Body of pancreas (tissue), 4 donors: ENCODE measurements at regions not wholly inside any gene's neighbourhood (a gene's known extent, or its start where the extent isn't known, plus 50 kb on each side); places are given as distances from the start of the nearest gene placed in this dataset.
A peak's percentile ranks its signal among the peaks of the same experiment; 100 is the strongest.

Experiments
- ATAC-seq: fragments of 150-250 bp; one replicate; pipeline ENCODE4 v1.9.1; 2016
- DNase-seq, 4 donors: peaks; one replicate each; pipeline ENCODE4 v3.0.0-alpha.2; 2019
- H3K27ac ChIP-seq, 4 donors: fragments of 200-600 bp; sonication (generic); 1 replicate in 3 of 4; 2 replicates in 1 of 4; pipeline versions ENCODE4 v1.5.1 to v1.6.1; 2016 to 2019; ENCODE audit warnings: mild to moderate bottlenecking in 1 of 4, mixed read lengths in 1 of 4, moderate library complexity in 1 of 4
- H3K27me3 ChIP-seq, 2 donors: fragments of 200-600 bp; sonication (generic); one replicate each; pipeline ENCODE4 v1.6.0; 2016; ENCODE audit warnings: mild to moderate bottlenecking in 1 of 2
- H3K36me3 ChIP-seq, 2 donors: fragments of 200-600 bp; sonication (generic); replicated peaks in 1 of 2; 2 replicates each; pipeline ENCODE4 v1.5.1; 2016; ENCODE audit warnings: low read depth in 2 of 2; ENCODE audit not compliant: insufficient read depth in 1 of 2
- H3K4me1 ChIP-seq: fragments of 200-600 bp; sonication (generic); one replicate; pipeline ENCODE4 v1.6.0; 2016
- H3K4me3 ChIP-seq, 2 donors: fragments of 200-600 bp; sonication (generic); 1 replicate in 1 of 2; 2 replicates in 1 of 2; pipeline ENCODE4 v1.5.1; 2016 to 2019
- H3K9me3 ChIP-seq, 3 donors: fragments of 200-600 bp; sonication (generic); 1 replicate in 2 of 3; 2 replicates in 1 of 3; pipeline ENCODE4 v1.5.1; 2016
- CTCF ChIP-seq, 7 experiments: fragments of 450-650 bp in 4 of 7; fragments of 200-600 bp in 3 of 7; sonication (generic) in 3 of 7; IDR thresholded peaks; one replicate each; pipeline ENCODE4 v1.5.1; 2016 to 2019; ENCODE audit warnings: antibody characterized with exemption in 7 of 7
- POLR2A ChIP-seq, 3 donors: fragments of 450-650 bp; IDR thresholded peaks; one replicate each; pipeline ENCODE4 v1.6.1; 2016; ENCODE audit warnings: antibody characterized with exemption in 3 of 3, mild to moderate bottlenecking in 2 of 3
- WGBS, 2 donors: methylation state at CpG; one replicate each; pipeline ENCODE4 v1.1.5; 2017; 5-methylcytosine and 5-hydroxymethylcytosine counted together
- intact Hi-C: fragments of 100-400 bp; cut with DNase I; formaldehyde crosslinking; loops from one replicate; pipeline ENCODE4 v1.15.1; 2023

GRCh38 chr16:72256398-72257066, 84.6 kb upstream of the PMFBP1 start:
- no peaks in the 10 kb centered on the region for H3K27me3 ChIP-seq
- H3K4me3 ChIP-seq, result no peak overlapping the region
- WGBS, 2 donors, result 71 to 72% methylated on average over 2 of the region's 2 CpGs
- H3K27ac ChIP-seq, result no peak overlapping the region
- peaks cover 12% of the 10 kb centered on the region for H3K4me1 ChIP-seq
- ATAC-seq (no peak), DNase-seq (peak in 1 of 4 donors; percentile 12)
- H3K36me3 ChIP-seq, result no peaks in the 10 kb centered on the region
- TF ChIP-seq CTCF (IDR thresholded peaks at IDR 0.05) (no peak), POLR2A (IDR thresholded peaks at IDR 0.05) (no peak)
- H3K9me3 ChIP-seq, result no peaks in the 10 kb centered on the region
- intact Hi-C loops, result no loop called here

GRCh38 chr16:72255786-72256185, 83.8 kb upstream of the PMFBP1 start:
- peaks cover 5% of the 10 kb centered on the region for H3K4me1 ChIP-seq
- H3K27me3 ChIP-seq, result no peaks in the 10 kb centered on the region
- ATAC-seq, result no peak
- TF ChIP-seq CTCF (IDR thresholded peaks at IDR 0.05), result no peak
- TF ChIP-seq POLR2A (IDR thresholded peaks at IDR 0.05), result no peak
- H3K36me3 ChIP-seq, result no peaks in the 10 kb centered on the region
- intact Hi-C loops, result no loop called here
- 93 to 95% methylated on average over 1 of the region's 1 CpG for WGBS, 2 donors
- H3K9me3 ChIP-seq, result no peaks in the 10 kb centered on the region
- H3K4me3 ChIP-seq, result no peak overlapping the region
- DNase-seq, result no peak
- no peak overlapping the region for H3K27ac ChIP-seq

- H3K36me3 ChIP-seq, result no peaks in the 10 kb centered on the region
- intact Hi-C loops, result loop anchor here (10.0 kb wide), 1 partner anchor 217 kb away; no protein-coding TSS in a partner anchor
- no peaks in the 10 kb centered on the region for H3K9me3 ChIP-seq
- DNase-seq, result peak; percentile 54 to 85 (median 68)
- peaks cover 32% of the 10 kb centered on the region for H3K4me1 ChIP-seq
- TF ChIP-seq POLR2A (IDR thresholded peaks at IDR 0.05), result no peak
- no peak for TF ChIP-seq CTCF (IDR thresholded peaks at IDR 0.05)
- peak overlapping the region; percentile 44 to 83 (median 68) for H3K27ac ChIP-seq
- H3K4me3 ChIP-seq, result no peak overlapping the region
- ATAC-seq, result peak; percentile 95
- WGBS, 2 donors, result 12 to 20% methylated on average over 5 of the region's 5 CpGs
- H3K27me3 ChIP-seq, result no peaks in the 10 kb centered on the region
These were observed 75.9 kb upstream of the PMFBP1 start for GRCh38 chr16:72247821-72248253.

GRCh38 chr16:72246423-72246822, 74.5 kb upstream of the PMFBP1 start:
- peaks cover 32% of the 10 kb centered on the region for H3K4me1 ChIP-seq
- no peak overlapping the region for H3K27ac ChIP-seq
- WGBS, 2 donors, result 85 to 86% methylated on average over 5 of the region's 5 CpGs
- TF ChIP-seq POLR2A (IDR thresholded peaks at IDR 0.05) (no peak), CTCF (IDR thresholded peaks at IDR 0.05) (no peak)
- H3K4me3 ChIP-seq, result no peak overlapping the region
- no peaks in the 10 kb centered on the region for H3K36me3 ChIP-seq
- ATAC-seq, result no peak
- H3K9me3 ChIP-seq, result no peaks in the 10 kb centered on the region
- H3K27me3 ChIP-seq, result no peaks in the 10 kb centered on the region
- no peak for DNase-seq
- intact Hi-C loops, result loop anchor here (10.0 kb wide), 1 partner anchor 218 kb away; no protein-coding TSS in a partner anchor

- TF ChIP-seq CTCF (IDR thresholded peaks at IDR 0.05) (no peak), POLR2A (IDR thresholded peaks at IDR 0.05) (no peak)
- Histone ChIP-seq H3K4me1 (peaks cover 32% of the 10 kb centered on the region), H3K27ac (no peak overlapping the region), H3K4me3 (no peak overlapping the region), H3K36me3 (no peaks in the 10 kb centered on the region), H3K9me3 (no peaks in the 10 kb centered on the region), H3K27me3 (no peaks in the 10 kb centered on the region)
- intact Hi-C loops, result loop anchor here (10.0 kb wide), 1 partner anchor 220 kb away; no protein-coding TSS in a partner anchor
- DNase-seq, result no peak
- 79% methylated on average over 5 of the region's 5 CpGs for WGBS, 2 donors
- no peak for ATAC-seq
These were observed 72.9 kb upstream of the PMFBP1 start for GRCh38 chr16:72244853-72245252.
